Caco-2 (cell line): ENCODE measurements at regions not wholly inside any gene's neighbourhood (a gene's known extent, or its start where the extent isn't known, plus 50 kb on each side); places are given as distances from the start of the nearest gene placed in this dataset.

Experiments used
- BruUV-seq: library from RNA; stranded (reverse); fragments of 400-500 nt; replicated peaks from 2 replicates; lab custom pipeline; 2021; lab: Mats Ljungman, UMichigan
- CTCF ChIA-PET: fragments of 300-600 bp; sonication (Branson Sonifier 250); formaldehyde crosslinking; loops from one replicate; lab custom pipeline; 2022; ENCODE audit warnings: antibody characterized with exemption; lab: Charles Lee
- POLR2A ChIA-PET: fragments of 300-600 bp; sonication (Branson Sonifier 250); formaldehyde crosslinking; loops from one replicate; lab custom pipeline; 2022; ENCODE audit warnings: antibody characterized with exemption; lab: Charles Lee
- DNase-seq, 2 experiments: peaks; one replicate each; pipeline versions ENCODE4 v3.0.0 to v3.0.0-alpha.2; 2020 to 2022
- H3K27me3 ChIP-seq: replicated peaks from 2 replicates; pipeline ENCODE4 v1.6.0; 2011; ENCODE audit warnings: low read length; ENCODE audit not compliant: control insufficient read depth, insufficient read depth
- H3K36me3 ChIP-seq: 2 replicates; pipeline ENCODE4 v1.5.1; 2011; ENCODE audit warnings: low read length; ENCODE audit not compliant: control insufficient read depth, insufficient read depth
- H3K4me1 ChIP-seq: fragments of 250-450 bp; sonication (Bioruptor Pico); 2 replicates; pipeline ENCODE4 v1.5.1; 2020; ENCODE audit warnings: mild to moderate bottlenecking
- H3K4me3 ChIP-seq: 2 replicates; pipeline ENCODE4 v1.5.1; 2011; ENCODE audit warnings: low read depth, mild to moderate bottlenecking, control low read depth, low read length
- H3K9me3 ChIP-seq: fragments of 250-450 bp; sonication (Bioruptor Pico); 2 replicates; pipeline ENCODE4 v1.5.1; 2020; ENCODE audit warnings: mild to moderate bottlenecking, moderate library complexity
- H3K27ac Mint-ChIP-seq: one replicate; pipeline ENCODE4 v1.8.0; 2022; ENCODE audit warnings: mixed read lengths; ENCODE audit not compliant: unreplicated experiment
- H3K27me3 Mint-ChIP-seq: one replicate; pipeline ENCODE4 v1.8.0; 2022; ENCODE audit warnings: mixed read lengths; ENCODE audit not compliant: insufficient read depth, unreplicated experiment
- H3K36me3 Mint-ChIP-seq: one replicate; pipeline ENCODE4 v1.8.0; 2022; ENCODE audit warnings: mild to moderate bottlenecking, mixed read lengths; ENCODE audit not compliant: insufficient read depth, unreplicated experiment
- H3K4me1 Mint-ChIP-seq: one replicate; pipeline ENCODE4 v1.8.0; 2022; ENCODE audit warnings: low read depth, mixed read lengths; ENCODE audit not compliant: unreplicated experiment
- H3K4me3 Mint-ChIP-seq: one replicate; pipeline ENCODE4 v1.8.0; 2022; ENCODE audit warnings: mild to moderate bottlenecking, moderate library complexity, mixed read lengths; ENCODE audit not compliant: unreplicated experiment
- H3K9me3 Mint-ChIP-seq: one replicate; pipeline ENCODE4 v1.8.0; 2022; ENCODE audit warnings: mixed read lengths; ENCODE audit not compliant: unreplicated experiment
- intact Hi-C: fragments of 100-400 bp; cut with micrococcal nuclease; formaldehyde crosslinking; loops from one replicate; pipeline ENCODE4 v1.10.0; 2022; ENCODE audit not compliant: unreplicated experiment
- TF ChIP-seq, protein P1 (sequence below), 2 experiments: fragments of 200-600 bp in 1 of 2; IDR thresholded peaks; 1 replicate in 1 of 2; 2 replicates in 1 of 2; pipeline versions ENCODE4 v1.5.1 to v1.8.0; 2011 to 2022; ENCODE audit warnings: antibody characterized with exemption in 1 of 2, control low read depth in 1 of 2, inconsistent platforms in 1 of 2, low read depth in 1 of 2, low read length in 1 of 2, mild to moderate bottlenecking in 1 of 2, moderate library complexity in 1 of 2; ENCODE audit not compliant: insufficient read depth in 1 of 2, severe bottlenecking in 1 of 2, unreplicated experiment in 1 of 2

DNA sequence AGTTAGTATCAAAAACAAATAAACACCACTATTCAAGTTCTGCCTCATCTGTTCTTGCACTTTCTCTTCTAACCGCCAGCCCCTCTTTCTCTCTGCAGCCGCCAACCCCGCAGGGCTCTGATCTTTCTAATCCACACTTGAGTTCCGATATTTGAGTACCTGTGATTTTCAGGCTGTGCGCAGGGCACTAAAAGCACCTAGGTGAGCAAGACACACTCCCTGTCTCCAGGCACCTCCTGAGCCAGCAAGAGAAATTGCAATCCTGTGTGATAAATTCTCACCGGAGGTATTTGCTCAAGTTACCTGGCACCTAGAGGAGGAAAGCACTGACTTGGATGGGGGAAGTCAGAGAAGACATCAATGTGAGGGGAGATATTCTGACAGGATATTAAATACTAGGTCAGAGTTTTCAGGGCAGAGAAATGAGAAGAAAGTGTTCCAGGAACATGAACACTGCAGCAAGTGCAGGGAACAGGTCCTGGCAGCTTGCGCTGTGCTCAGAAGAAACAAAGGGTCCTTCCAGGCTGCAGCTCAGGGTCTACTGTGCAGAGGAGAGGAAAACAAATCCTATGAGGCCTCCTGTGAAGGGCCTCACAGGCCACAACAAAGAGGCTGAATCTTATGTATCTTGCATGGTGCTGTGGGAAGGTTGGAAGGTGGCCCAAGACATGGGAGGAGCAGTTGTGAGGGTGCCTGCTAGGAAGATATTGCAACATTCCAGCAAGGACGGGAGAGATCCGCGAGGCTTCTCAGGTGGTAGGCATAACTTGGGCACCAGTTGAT, 568.7 kb upstream of the MGMT start:
- ChIA-PET POLR2A (no interaction called here), CTCF (no interaction called here)
- no peaks in the 10 kb centered on the region for H3K9me3 ChIP-seq
- Mint-ChIP-seq H3K9me3 (no peaks in the 10 kb centered on the region), H3K4me3 (no peak overlapping the region), H3K4me1 (no peaks in the 10 kb centered on the region), H3K36me3 (no peaks in the 10 kb centered on the region), H3K27me3 (peaks cover 7% of the 10 kb centered on the region), H3K27ac (no peak overlapping the region)
- H3K4me3 ChIP-seq: no peak overlapping the region
- TF ChIP-seq, protein P1, sequence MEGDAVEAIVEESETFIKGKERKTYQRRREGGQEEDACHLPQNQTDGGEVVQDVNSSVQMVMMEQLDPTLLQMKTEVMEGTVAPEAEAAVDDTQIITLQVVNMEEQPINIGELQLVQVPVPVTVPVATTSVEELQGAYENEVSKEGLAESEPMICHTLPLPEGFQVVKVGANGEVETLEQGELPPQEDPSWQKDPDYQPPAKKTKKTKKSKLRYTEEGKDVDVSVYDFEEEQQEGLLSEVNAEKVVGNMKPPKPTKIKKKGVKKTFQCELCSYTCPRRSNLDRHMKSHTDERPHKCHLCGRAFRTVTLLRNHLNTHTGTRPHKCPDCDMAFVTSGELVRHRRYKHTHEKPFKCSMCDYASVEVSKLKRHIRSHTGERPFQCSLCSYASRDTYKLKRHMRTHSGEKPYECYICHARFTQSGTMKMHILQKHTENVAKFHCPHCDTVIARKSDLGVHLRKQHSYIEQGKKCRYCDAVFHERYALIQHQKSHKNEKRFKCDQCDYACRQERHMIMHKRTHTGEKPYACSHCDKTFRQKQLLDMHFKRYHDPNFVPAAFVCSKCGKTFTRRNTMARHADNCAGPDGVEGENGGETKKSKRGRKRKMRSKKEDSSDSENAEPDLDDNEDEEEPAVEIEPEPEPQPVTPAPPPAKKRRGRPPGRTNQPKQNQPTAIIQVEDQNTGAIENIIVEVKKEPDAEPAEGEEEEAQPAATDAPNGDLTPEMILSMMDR (IDR thresholded peaks at IDR 0.05; ENCODE audit: insufficient read depth in 1 of 2, low read depth in 1 of 2, low read length in 1 of 2, severe bottlenecking in 1 of 2, unreplicated experiment in 1 of 2): no peak
- no peak for DNase-seq
- H3K36me3 ChIP-seq: no peaks in the 10 kb centered on the region
- BruUV-seq: no TSS peak
- intact Hi-C loops: no loop called here
- 0 out of 2 replicates have a peak, but pooled peaks cover 1% of the 10 kb centered on the region for H3K27me3 ChIP-seq
- no peaks in the 10 kb centered on the region for H3K4me1 ChIP-seq

- H3K27ac Mint-ChIP-seq: no peak overlapping the region
- Histone ChIP-seq H3K4me3 (no peak overlapping the region), H3K27me3 (0 out of 2 replicates have a peak, but pooled peaks cover 1% of the 10 kb centered on the region), H3K9me3 (no peaks in the 10 kb centered on the region), H3K4me1 (no peaks in the 10 kb centered on the region), H3K36me3 (no peaks in the 10 kb centered on the region)
- peaks cover 7% of the 10 kb centered on the region for H3K27me3 Mint-ChIP-seq
- H3K36me3 Mint-ChIP-seq: no peaks in the 10 kb centered on the region
- no peaks in the 10 kb centered on the region for H3K4me1 Mint-ChIP-seq
- no peak for DNase-seq
- ChIA-PET CTCF (no interaction called here), POLR2A (no interaction called here)
- no peak overlapping the region for H3K4me3 Mint-ChIP-seq
- H3K9me3 Mint-ChIP-seq: no peaks in the 10 kb centered on the region
- TF ChIP-seq, protein P1 (IDR thresholded peaks at IDR 0.05; ENCODE audit: insufficient read depth in 1 of 2, low read depth in 1 of 2, low read length in 1 of 2, severe bottlenecking in 1 of 2, unreplicated experiment in 1 of 2): no peak
- BruUV-seq: no TSS peak
- intact Hi-C loops: no loop called here
Observed at GRCh38 chr10:128898916-128899195, 568.2 kb upstream of the MGMT start.

- Histone ChIP-seq H3K4me3 (no peak overlapping the region), H3K4me1 (no peaks in the 10 kb centered on the region), H3K9me3 (no peaks in the 10 kb centered on the region), H3K27me3 (0 out of 2 replicates have a peak, but pooled peaks cover 1% of the 10 kb centered on the region), H3K36me3 (no peaks in the 10 kb centered on the region)
- Mint-ChIP-seq H3K27ac (no peak overlapping the region), H3K9me3 (no peaks in the 10 kb centered on the region), H3K36me3 (no peaks in the 10 kb centered on the region), H3K4me1 (no peaks in the 10 kb centered on the region), H3K27me3 (peaks cover 7% of the 10 kb centered on the region), H3K4me3 (no peak overlapping the region)
- intact Hi-C loops: no loop called here
- BruUV-seq: no TSS peak
- POLR2A ChIA-PET: no interaction called here
- DNase-seq: no peak
- TF ChIP-seq, protein P1 (IDR thresholded peaks at IDR 0.05; ENCODE audit: insufficient read depth in 1 of 2, low read depth in 1 of 2, low read length in 1 of 2, severe bottlenecking in 1 of 2, unreplicated experiment in 1 of 2): no peak
- CTCF ChIA-PET: no interaction called here
Observed at GRCh38 chr10:128900456-128900855, 566.6 kb upstream of the MGMT start.
